Small intestine (tissue), 7 donors: ENCODE measurements at regions not wholly inside any gene's neighbourhood (a gene's known extent, or its start where the extent isn't known, plus 50 kb on each side); places are given as distances from the start of the nearest gene placed in this dataset.

Experiments used
- DNase-seq, 2 donors: peaks; one replicate each; pipeline versions ENCODE4 v3.0.0 to v3.0.0-alpha.2; 2013
- FAIRE-seq: peaks from 2 replicates; lab custom pipeline; 2012; peaks lifted over from hg19 to GRCh38; lab: Jason Lieb, UNC
- H3K27ac ChIP-seq, 3 donors: one replicate each; pipeline ENCODE4 v1.5.1; 2013; ENCODE audit warnings: low read length in 2 of 3, mild to moderate bottlenecking in 2 of 3, control low read depth in 1 of 3, inconsistent platforms in 1 of 3, low read depth in 1 of 3, moderate library complexity in 1 of 3
- H3K27me3 ChIP-seq, 3 donors: one replicate each; pipeline ENCODE4 v1.6.1; 2013; ENCODE audit warnings: low read length in 3 of 3, inconsistent platforms in 1 of 3; ENCODE audit not compliant: control insufficient read depth in 3 of 3, insufficient read depth in 3 of 3
- H3K36me3 ChIP-seq, 3 donors: one replicate each; pipeline ENCODE4 v1.6.1; 2013; ENCODE audit warnings: low read length in 3 of 3, inconsistent platforms in 1 of 3, low read depth in 1 of 3, mild to moderate bottlenecking in 1 of 3, moderate library complexity in 1 of 3; ENCODE audit not compliant: control insufficient read depth in 3 of 3, insufficient read depth in 2 of 3
- H3K4me1 ChIP-seq, 3 donors: one replicate each; pipeline ENCODE4 v1.6.1; 2013; ENCODE audit warnings: low read length in 2 of 3, inconsistent platforms in 1 of 3, low read depth in 1 of 3, mild to moderate bottlenecking in 1 of 3, moderate library complexity in 1 of 3; ENCODE audit not compliant: control insufficient read depth in 3 of 3, insufficient read depth in 2 of 3
- H3K4me3 ChIP-seq, 3 donors: one replicate each; pipeline ENCODE4 v1.5.1; 2013; ENCODE audit warnings: low read length in 3 of 3, control low read depth in 1 of 3, inconsistent platforms in 1 of 3, low read depth in 1 of 3, mild to moderate bottlenecking in 1 of 3, moderate library complexity in 1 of 3
- H3K9me3 ChIP-seq, 2 donors: one replicate each; pipeline ENCODE4 v1.6.1; 2013; ENCODE audit warnings: low read depth in 1 of 2, low read length in 1 of 2; ENCODE audit not compliant: control insufficient read depth in 2 of 2, insufficient read depth in 1 of 2
- WGBS, 3 donors: extraction: QIAGEN DNeasy Blood & Tissue Kit; methylation state at CpG; one replicate each; pipeline ENCODE4 v1.1.7; 2013; 5-methylcytosine and 5-hydroxymethylcytosine counted together
- donor health status: healthy with polysubstance abuse.
- donor health status: control.
- donor health status: control.
- donor health status: Bipolar disorder and iron deficiency.
- donor health status: healthy.

DNA sequence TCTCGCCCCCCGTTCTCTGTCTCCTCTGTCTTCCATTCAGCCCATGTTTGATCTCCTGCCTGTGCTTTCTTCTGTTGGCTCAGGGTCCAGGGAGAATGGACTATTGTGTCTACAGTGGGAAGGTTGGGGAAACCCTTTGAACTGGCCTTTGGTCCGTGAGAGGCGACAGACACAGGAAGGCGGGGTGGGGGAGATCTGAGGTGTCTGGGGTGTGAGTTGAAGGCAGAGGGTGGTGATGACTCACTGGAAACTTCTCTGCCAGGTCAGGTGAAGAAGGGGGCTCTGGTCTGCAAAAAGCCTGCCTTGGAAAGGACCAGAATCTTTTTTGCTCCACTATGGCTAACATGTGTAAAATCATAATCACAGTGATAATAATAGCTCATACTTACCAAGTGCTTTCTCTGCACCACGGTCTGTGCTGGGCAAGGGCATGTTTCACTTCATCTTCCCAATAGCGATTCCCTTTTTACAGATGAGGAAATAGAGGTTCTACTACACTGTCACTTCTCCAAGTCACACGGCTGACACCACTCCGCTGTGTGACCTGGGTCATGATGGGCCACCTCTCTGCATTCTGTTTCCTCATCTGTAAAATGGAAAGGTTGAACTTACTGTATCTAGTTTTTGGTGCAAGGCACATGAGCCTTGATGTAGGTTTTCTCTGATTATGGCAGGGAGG lies 99.8 kb upstream of the ALX4 start:
- H3K27me3 ChIP-seq = peaks cover 0 to 12% (median 2%) of the 10 kb centered on the region in 3 donors
- no peaks in the 10 kb centered on the region for H3K9me3 ChIP-seq
- no peak for FAIRE-seq
- no peak for DNase-seq
- H3K4me3 ChIP-seq = no peak overlapping the region
- WGBS, 3 donors = 55 to 61% (median 59%) methylated on average over 9 of the region's 9 CpGs
- H3K4me1 ChIP-seq = no peaks in the 10 kb centered on the region
- no peak overlapping the region for H3K27ac ChIP-seq
- H3K36me3 ChIP-seq = no peaks in the 10 kb centered on the region

DNA sequence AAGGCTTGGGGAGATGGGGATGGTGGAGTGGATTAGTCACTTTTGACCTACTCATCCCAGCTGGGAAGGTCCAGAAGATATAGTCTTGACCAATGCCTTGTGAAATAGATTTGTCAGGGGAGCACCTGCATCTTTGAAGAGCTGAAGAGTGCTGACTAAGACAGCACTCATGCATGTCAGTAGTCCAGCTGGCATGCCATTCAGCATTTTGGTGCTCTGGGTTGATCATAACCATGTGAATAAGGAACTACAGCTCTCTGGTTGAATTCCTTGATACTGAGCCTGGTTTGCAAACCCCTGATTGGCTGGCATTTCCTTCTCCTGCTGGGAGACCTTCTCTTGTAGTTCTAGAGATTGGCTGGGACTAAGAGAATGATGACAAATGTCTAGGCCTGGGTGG lies 106.8 kb upstream of the ALX4 start:
- no peaks in the 10 kb centered on the region for H3K9me3 ChIP-seq
- no peaks in the 10 kb centered on the region for H3K36me3 ChIP-seq
- peaks cover 0 to 11% (median 2%) of the 10 kb centered on the region in 3 donors for H3K27me3 ChIP-seq
- H3K4me3 ChIP-seq = no peak overlapping the region
- H3K27ac ChIP-seq = no peak overlapping the region
- H3K4me1 ChIP-seq = no peaks in the 10 kb centered on the region
- FAIRE-seq (no peak), DNase-seq (no peak)

DNA sequence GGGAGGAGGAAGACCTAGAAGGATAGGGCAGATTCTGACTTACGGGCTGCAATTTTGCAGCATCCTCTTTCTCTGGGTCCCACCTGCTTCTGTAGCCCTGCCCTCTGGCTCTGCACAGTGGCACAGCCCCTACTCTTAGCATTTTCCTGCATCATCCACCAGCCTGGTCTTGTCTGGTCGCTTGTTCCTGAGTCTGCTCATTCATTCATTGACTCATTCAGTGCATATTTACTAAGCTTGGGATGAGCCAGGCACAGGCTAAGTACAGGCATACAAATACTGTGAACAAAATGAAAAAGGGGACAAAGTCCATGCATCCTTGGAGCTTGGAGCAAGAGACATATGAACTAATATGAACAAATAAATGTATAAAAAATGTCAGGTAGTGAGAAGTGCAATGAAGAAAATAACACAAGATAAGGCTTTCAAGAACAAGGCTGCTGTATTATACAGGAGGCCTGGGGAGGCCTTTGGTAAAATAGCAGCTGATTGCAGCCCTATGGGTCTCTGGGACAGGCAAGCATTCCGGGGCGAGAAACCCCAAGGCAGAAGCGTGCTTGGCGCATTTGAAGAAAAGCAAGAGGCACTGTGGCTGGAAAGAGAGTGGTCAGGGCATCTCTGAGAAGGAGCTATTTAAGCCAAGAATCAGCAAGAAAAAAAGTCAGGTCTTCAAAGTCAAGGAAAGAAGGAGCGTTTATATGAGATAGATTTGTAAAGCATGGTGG lies 108.0 kb upstream of the ALX4 start:
- Histone ChIP-seq H3K9me3 (no peaks in the 10 kb centered on the region), H3K27me3 (peaks cover 0 to 9% (median 0%) of the 10 kb centered on the region in 3 donors), H3K4me3 (no peak overlapping the region), H3K27ac (no peak overlapping the region), H3K36me3 (no peaks in the 10 kb centered on the region), H3K4me1 (no peaks in the 10 kb centered on the region)
- 80 to 90% (median 83%) methylated on average over 7 of the region's 7 CpGs for WGBS, 3 donors
- DNase-seq (no peak), FAIRE-seq (no peak)

DNA sequence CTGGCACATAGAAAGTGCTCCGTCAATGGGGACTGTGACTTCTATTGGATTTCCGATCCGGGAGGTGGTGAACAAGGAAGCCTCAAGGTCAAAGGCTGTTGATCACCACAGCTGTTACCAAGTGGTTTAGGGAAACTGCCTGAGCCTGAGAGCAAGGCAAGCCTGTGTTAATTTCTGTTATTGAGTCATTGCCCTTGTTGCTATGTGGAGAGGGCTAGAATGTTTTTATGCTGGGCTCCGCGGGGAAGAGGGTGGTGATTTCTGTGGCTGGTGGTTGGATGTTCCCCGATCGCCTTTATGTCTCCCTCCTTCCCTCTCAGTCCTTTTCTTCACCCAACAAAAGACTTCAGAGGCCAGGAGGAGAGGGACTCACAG lies 108.5 kb upstream of the ALX4 start:
- 76 to 82% (median 77%) methylated on average over 7 of the region's 7 CpGs for WGBS, 3 donors
- no peak for FAIRE-seq
- Histone ChIP-seq H3K4me1 (no peaks in the 10 kb centered on the region), H3K27ac (no peak overlapping the region), H3K9me3 (no peaks in the 10 kb centered on the region), H3K4me3 (no peak overlapping the region), H3K36me3 (no peaks in the 10 kb centered on the region), H3K27me3 (peaks cover 0 to 9% (median 0%) of the 10 kb centered on the region in 3 donors)
- DNase-seq = no peak

DNA sequence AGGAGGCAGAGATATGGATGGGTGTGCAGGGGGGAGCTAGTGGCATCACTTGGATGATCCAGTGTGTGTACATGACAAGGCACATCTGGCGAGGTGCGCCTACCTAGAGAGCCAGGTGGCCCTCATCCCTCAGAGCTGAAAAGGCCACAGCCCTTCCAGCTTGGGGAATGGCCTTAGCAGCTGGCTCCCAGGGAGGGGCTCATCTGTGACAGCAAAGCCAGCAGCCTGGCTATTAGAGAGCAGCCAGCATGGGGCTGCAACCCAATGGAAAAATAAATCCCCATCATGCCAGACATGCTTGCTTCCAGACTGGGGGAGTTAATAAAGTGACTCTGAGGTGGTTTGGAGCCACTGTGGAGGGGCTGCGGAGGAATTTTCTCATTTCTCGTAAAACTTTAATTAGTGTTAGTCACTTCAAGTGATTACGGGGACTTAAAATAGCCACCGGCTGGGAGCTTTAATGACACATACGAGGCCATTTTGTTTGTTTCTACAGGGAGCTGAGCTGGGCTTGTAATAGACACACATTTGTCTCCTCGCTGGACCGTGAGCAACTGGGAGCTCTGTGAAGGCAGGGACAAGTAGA lies 111.2 kb upstream of the ALX4 start:
- 67 to 76% (median 71%) methylated on average over 9 of the region's 9 CpGs for WGBS, 3 donors
- DNase-seq = no peak
- peaks cover 0 to 9% (median 0%) of the 10 kb centered on the region in 3 donors for H3K27me3 ChIP-seq
- FAIRE-seq = no peak
- no peak overlapping the region for H3K4me3 ChIP-seq
- H3K4me1 ChIP-seq = no peaks in the 10 kb centered on the region
- H3K9me3 ChIP-seq = no peaks in the 10 kb centered on the region
- no peaks in the 10 kb centered on the region for H3K36me3 ChIP-seq
- no peak overlapping the region for H3K27ac ChIP-seq

DNA sequence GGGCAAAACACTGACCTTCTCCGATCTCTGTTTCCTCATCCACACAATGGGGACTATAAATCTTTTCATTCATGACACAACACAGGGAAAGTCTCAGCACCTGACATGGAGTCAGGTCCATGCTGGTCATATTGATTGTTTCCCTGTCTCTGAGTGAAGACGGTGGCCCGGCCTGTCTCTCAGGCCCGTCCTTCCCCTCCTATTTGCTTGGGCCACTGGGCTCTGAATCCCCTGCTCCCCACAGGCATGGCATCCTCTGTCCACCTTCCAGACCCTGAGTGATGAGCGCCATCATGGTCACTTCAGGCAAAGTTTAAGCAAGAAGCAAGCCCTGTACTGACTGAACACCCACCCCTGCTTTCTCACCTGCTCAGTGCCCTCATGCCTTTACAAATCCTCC lies 113.3 kb upstream of the ALX4 start:
- Histone ChIP-seq H3K36me3 (no peaks in the 10 kb centered on the region), H3K4me1 (no peaks in the 10 kb centered on the region), H3K27me3 (peaks cover 0 to 6% (median 0%) of the 10 kb centered on the region in 3 donors), H3K9me3 (no peaks in the 10 kb centered on the region), H3K4me3 (no peak overlapping the region), H3K27ac (no peak overlapping the region)
- no peak for DNase-seq
- FAIRE-seq = no peak
- 69 to 79% (median 76%) methylated on average over 5 of the region's 5 CpGs for WGBS, 3 donors

DNA sequence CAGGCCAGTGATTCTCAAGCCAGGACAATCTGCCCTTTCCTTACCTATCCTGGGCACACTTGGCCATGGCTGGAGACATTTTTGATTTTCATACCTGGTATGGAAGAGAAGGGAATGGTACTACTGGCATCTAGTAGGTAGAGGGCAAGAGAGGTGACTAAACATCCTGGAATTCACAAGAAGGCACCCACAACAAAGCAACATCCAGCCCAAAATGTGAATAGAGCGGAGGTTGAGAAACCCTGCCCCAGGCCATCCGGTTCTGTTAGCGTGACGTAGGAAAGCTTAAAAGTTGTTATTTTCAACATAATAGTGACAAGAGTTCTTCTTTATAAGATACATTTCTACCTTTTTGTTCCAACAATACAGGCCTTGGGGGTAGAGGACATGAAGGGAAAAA lies 114.9 kb upstream of the ALX4 start:
- Histone ChIP-seq H3K27ac (no peak overlapping the region), H3K9me3 (no peaks in the 10 kb centered on the region), H3K4me3 (no peak overlapping the region), H3K36me3 (no peaks in the 10 kb centered on the region), H3K4me1 (no peaks in the 10 kb centered on the region), H3K27me3 (peaks cover 0 to 4% (median 0%) of the 10 kb centered on the region in 3 donors)
- FAIRE-seq = no peak
- no peak for DNase-seq
- 90 to 97% (median 95%) methylated on average over 4 of the region's 4 CpGs for WGBS, 3 donors

DNA sequence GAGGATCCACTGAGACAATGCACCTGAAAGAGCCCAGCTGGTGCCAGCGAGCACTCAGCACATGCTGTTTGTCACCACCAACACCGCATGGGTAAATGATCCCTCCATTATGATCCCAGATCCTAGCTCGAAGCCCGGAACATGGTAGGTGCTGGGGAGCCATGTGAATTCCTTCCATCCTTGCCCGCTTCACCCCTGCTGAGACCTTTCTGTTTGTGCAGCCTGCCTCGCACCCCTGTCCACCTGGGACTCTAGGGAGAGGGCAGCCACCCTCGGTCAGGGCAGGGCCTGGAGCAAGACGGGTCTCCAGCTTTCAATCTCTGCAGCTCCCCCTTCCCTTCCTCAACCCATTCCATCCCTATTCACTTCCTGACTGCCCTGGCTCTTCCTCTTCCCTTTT lies 116.2 kb upstream of the ALX4 start:
- H3K27ac ChIP-seq = no peak overlapping the region
- FAIRE-seq (no peak), DNase-seq (no peak)
- WGBS, 3 donors = 72 to 86% (median 78%) methylated on average over 8 of the region's 8 CpGs
- H3K27me3 ChIP-seq = peaks cover 0 to 3% (median 0%) of the 10 kb centered on the region in 3 donors
- no peaks in the 10 kb centered on the region for H3K36me3 ChIP-seq
- H3K4me1 ChIP-seq = no peaks in the 10 kb centered on the region
- no peak overlapping the region for H3K4me3 ChIP-seq
- H3K9me3 ChIP-seq = no peaks in the 10 kb centered on the region
